ENCODE measurements at regions not wholly inside any gene's neighbourhood (a gene's known extent, or its start where the extent isn't known, plus 50 kb on each side); places are given as distances from the start of the nearest gene placed in this dataset.

DNA sequence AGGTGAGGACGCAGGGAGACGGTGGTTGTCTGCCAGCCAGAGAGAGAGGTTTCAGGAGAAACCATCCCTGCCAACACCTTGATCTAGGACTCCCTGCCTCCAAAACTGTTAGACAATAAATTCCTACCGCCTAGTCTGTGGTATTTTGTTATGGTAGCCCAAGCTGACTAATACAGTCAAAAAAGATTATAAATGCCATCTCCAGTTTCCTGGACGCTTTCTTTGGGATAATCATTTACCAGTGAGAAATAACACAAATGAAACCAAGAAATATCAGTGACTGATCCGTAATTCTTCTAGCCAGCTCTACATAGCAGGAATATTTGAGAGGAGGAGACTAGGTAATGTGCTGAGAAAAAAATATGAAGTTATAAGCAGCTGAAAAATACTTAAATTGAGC is 707.8 kb upstream of the LMCD1 start:
- DNase-seq (ENCODE audit: low read depth in 2 of 2): no peak

- DNase-seq (ENCODE audit: low read depth in 2 of 2): no peak
These were observed 703.3 kb upstream of the LMCD1 start for GRCh38 chr3:7798276-7798675.

DNA sequence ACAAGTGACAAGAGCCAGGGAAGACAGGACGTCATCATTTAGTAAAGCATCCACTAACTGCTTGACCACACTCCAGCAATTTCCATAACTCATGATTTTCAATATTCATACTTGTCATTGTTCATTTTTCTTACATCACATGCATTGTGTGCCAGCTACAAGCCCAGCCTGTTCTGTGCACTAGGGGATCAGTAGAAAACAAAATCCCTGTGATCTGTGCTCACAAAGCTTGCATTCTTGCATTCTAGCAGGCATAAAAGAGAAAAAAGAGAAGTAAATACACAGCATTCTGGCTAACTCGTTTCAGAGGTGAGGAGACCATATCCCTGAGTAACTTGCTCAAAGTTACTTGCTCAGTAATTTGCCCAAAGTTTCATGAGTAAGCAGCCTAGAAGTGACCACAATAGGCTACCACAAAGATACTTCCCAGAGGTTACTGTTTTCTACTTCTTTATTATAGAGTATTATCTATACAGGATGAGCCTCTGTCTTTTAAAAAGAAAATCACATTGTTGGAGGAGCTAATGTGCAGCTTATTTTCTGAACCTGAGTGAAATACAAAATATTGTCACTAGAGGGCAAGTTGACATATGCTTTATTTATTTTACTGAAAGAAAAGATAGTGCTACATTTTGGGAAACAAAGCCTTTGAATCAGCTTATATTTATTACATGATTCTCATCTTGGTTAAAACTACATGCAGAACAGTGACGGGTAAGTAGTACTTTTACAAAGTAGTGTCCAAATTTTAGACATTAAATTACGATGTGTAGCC is 701.4 kb upstream of the LMCD1 start:
- DNase-seq (ENCODE audit: low read depth in 2 of 2): no peak

- no peak for DNase-seq (ENCODE audit: low read depth in 2 of 2)
These were observed 689.1 kb upstream of the LMCD1 start for GRCh38 chr3:7812490-7812889.

DNA sequence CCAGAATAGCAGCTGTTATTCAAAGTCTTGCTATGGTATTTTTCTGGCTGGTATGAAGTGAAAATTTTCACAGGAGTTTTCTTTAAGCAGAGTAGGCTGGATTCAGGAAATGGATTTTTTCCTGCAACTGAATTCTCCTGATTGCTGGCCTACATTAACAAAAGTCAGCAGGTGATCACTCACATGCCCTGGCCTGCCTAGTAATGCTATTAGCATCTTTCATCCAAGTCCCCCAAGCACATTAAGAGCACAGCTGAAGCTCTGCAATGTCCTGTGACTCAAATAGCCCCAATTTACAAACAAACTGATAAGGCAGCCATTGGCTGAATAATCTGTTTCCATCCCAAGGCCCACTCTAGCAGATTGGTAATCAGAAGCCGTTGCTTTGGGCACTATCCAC is 688.3 kb upstream of the LMCD1 start:
- no peak for DNase-seq (ENCODE audit: low read depth in 2 of 2)

DNA sequence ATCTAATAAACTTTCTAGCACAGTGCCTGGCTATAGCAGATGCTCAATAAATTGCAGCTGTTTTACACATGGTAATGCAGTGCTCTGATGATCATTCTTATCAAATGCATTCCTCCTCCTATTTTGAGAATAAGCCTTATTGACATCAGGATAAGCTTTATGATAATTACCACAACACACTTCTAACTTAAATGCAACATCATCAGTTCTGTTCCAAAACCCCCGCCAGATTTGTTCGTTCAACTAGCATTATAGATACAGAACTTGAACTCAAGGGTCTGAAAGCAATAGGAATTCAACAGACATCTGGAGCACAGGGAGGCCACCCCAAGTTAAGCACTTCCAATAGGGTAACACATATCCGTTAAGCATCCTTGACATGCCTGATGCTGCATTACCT is 684.4 kb upstream of the LMCD1 start:
- no peak for DNase-seq (ENCODE audit: low read depth in 2 of 2)

GRCh38 chr3:7820969-7821368 is 680.7 kb upstream of the LMCD1 start:
- DNase-seq (ENCODE audit: low read depth in 2 of 2): no peak

- DNase-seq (ENCODE audit: low read depth in 2 of 2): no peak
These were observed 679.8 kb upstream of the LMCD1 start for GRCh38 chr3:7821858-7822257.

DNA sequence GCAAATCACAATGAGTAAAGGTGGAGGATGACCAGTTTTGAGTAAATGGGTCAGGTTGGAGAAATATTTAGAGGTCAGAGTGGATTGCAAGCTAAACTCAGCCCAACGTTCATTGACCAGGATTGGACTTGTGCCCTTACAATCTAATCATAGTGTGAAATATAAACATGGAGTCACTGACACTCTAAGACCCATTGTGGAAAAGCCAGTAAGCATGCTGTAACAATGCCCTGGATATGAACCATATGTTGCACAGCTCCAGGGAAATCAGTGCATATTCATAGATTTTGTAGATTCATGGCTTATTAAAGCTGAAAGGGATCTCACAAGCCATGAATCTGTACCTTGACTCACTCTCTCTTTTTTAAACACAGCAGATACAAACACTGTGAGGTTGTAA is 660.2 kb upstream of the LMCD1 start:
- DNase-seq (ENCODE audit: low read depth in 2 of 2): no peak

DNA sequence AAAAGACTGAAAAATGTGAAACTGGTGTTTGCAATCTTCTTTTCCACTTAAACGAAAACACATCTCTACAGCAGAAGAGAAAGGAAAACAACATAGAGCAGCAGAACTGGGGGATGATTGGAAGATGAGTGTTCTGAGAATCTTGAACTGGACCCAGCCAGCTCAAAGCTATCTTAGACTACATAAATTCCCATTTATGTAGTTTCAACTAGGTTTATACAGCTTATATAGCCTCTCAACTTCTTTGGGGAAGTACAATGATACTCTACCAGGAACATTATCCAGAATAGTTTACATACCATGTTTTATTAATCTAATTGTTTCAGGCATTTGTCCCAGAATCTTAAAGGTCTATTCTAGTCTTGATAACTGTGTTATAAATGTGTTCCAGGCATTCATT is 658.2 kb upstream of the LMCD1 start:
- DNase-seq (ENCODE audit: low read depth in 2 of 2): no peak

GRCh38 chr3:7847021-7847420 is 654.6 kb upstream of the LMCD1 start:
- no peak for DNase-seq (ENCODE audit: low read depth in 2 of 2)

DNA sequence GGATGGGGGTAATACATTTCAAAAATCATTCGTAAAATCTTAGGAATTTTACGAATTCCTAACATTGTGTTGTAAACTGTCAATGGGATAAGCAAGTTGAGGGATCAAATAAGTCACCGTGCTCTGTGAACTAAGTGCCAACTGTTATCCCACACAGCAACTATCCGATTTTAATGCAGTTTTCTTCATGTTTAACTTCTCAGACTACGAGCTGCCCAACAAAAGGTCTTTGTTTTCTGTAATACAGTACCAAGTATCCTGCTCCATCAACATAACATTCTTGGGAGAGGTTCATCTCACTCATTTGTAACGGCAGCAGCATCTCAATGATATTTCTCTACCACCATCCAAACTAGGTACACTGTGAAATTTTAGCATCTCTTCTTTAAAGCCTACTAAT is 654.1 kb upstream of the LMCD1 start:
- DNase-seq (ENCODE audit: low read depth in 2 of 2): no peak

DNA sequence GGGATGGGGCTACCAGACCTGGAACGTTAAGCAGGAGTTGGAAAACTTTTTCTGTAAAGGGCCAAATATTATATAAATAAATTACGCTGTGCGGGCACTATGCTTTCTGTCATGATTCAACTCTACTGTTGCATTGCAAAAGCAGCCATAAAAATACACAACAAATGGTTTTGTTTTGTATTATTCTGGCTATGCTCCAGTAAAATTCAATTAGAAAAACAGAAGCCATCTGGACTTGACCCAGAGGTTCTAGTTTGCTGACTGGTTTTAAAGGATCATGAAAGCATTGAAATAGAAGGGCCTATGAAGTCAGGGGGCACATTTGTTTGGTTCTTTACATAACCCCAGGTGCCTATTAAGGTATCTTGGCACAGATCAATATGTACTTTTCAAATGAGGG is 647.4 kb upstream of the LMCD1 start:
- no peak for DNase-seq (ENCODE audit: low read depth in 2 of 2)

GRCh38 chr3:7854721-7855120 is 646.9 kb upstream of the LMCD1 start:
- no peak for DNase-seq (ENCODE audit: low read depth in 2 of 2)

DNA sequence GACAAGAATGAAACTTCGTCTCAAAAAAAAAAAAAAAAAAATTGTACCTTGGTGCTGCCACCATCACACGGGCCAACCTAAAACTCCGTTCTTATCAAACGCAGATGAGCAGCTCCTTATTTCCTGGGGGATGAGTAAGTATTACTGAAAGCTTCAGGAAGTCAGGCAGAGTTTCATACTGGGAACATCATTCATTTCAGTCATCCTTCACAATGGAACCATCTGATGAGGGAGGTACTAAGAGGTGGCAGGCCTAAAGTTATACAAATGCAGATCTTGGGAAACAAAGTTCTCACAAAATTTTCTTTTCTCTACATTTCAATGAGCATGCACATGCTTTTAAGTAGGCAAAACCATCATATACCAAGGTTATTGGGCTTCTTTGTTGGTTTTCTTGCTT is 636.0 kb upstream of the LMCD1 start:
- DNase-seq (ENCODE audit: low read depth in 2 of 2): no peak

- DNase-seq (ENCODE audit: low read depth in 2 of 2): no peak
These were observed 634.0 kb upstream of the LMCD1 start for GRCh38 chr3:7867587-7867986.

DNA sequence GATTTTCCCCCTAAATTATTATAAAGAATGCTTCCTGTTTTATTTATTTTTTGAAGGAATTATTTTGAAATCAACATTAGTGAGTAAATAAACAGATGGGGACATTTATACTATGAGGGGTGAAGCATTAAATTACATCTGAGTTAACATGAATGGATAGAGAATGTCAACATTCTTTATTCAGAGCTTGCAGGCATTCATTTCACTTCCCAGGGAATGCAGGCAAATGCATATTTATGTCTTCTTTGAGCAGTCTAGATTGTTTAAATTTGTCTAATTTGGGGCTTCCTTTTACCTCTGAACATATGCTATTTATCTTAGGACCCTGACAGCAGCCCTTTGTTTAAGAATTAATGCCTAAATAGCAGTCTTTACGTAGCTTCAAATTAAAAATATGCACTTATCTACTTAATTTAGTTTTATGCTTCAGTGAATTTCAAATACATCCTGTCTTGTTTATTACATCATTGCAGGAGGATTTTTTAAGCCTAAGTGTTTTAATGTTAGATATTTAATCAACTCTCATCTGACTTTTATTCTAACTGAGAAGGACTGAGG is 630.5 kb upstream of the LMCD1 start:
- DNase-seq (ENCODE audit: low read depth in 2 of 2): no peak

GRCh38 chr3:7874116-7874515 is 627.5 kb upstream of the LMCD1 start:
- DNase-seq (ENCODE audit: low read depth in 2 of 2): no peak

DNA sequence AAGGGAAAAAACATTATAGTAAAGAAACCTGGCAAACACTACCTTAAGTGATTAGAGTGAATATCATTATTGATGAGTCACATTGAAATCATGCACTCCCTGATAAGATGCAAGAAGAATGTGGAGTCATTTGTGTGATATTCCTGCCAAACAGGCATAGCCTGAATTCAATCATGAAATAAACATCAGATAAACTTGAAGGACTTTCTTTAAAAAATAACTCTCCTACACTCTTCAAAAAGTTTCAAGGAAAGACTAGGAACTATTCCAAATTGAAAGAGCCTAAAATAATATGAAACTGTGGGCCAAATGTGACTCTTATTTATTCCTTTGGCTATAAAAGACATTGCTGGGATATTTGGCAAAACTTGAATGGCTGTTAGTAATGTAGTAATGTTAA is 625.7 kb upstream of the LMCD1 start:
- DNase-seq (ENCODE audit: low read depth in 2 of 2): no peak

- DNase-seq (ENCODE audit: low read depth in 2 of 2): peak; percentile 10 to 19
These were observed 624.8 kb upstream of the LMCD1 start for GRCh38 chr3:7876741-7877297.

GRCh38 chr3:7877312-7877711 is 624.3 kb upstream of the LMCD1 start:
- DNase-seq (ENCODE audit: low read depth in 2 of 2): no peak

- no peak for DNase-seq (ENCODE audit: low read depth in 2 of 2)
These were observed 622.1 kb upstream of the LMCD1 start for GRCh38 chr3:7879572-7879971.

DNA sequence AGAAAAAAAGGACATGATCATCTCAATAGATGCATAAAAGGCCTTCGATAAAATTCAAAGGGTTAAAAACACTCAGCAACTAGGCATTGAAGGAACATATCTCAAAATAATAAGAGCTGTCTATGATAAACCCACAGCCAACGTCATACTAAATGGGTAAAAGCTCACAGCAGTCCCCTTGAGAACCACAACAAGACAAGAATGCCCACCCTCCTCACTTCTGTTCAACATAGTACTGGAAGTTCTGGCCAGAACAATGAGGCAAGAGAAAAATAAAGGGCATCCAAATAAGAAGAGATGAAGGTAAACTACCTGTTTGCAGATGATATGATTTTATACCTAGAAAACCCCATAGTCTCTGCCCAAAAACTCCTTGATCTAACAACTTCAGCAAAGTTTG is 619.7 kb upstream of the LMCD1 start:
- no peak for DNase-seq (ENCODE audit: low read depth in 2 of 2)

- DNase-seq (ENCODE audit: low read depth in 2 of 2): no peak
These were observed 604.0 kb upstream of the LMCD1 start for GRCh38 chr3:7897655-7898054.
